ENCODE measurements at regions not wholly inside any gene's neighbourhood (a gene's known extent, or its start where the extent isn't known, plus 50 kb on each side); places are given as distances from the start of the nearest gene placed in this dataset.

- DNase-seq: peak; percentile 2
Observed at GRCh38 chr7:95718577-95719410, 53.6 kb upstream of the DYNC1I1 start.

GRCh38 chr7:95716357-95717122 is 55.8 kb upstream of the DYNC1I1 start:
- no peak for DNase-seq

- no peak for DNase-seq
Observed at GRCh38 chr7:95715274-95715673, 57.1 kb upstream of the DYNC1I1 start.

GRCh38 chr7:95710711-95711110 is 61.6 kb upstream of the DYNC1I1 start:
- DNase-seq: no peak

- no peak for DNase-seq
Observed at GRCh38 chr7:95700917-95701316, 71.4 kb upstream of the DYNC1I1 start.

GRCh38 chr7:95694334-95694733 is 78.0 kb upstream of the DYNC1I1 start:
- DNase-seq: no peak

- DNase-seq: no peak
Observed at GRCh38 chr7:95693551-95694333, 78.6 kb upstream of the DYNC1I1 start.

GRCh38 chr7:95691464-95691863 is 80.9 kb upstream of the DYNC1I1 start:
- no peak for DNase-seq

- peak; percentile 46 for DNase-seq
Observed at GRCh38 chr7:95690367-95690947, 81.9 kb upstream of the DYNC1I1 start.

GRCh38 chr7:95688931-95689495 is 83.3 kb upstream of the DYNC1I1 start:
- DNase-seq: no peak

GRCh38 chr7:95687759-95688343 is 84.5 kb upstream of the DYNC1I1 start:
- DNase-seq: peak; percentile 10

- DNase-seq: peak; percentile 19
Observed at GRCh38 chr7:95686109-95686508, 86.2 kb upstream of the DYNC1I1 start.

- no peak for DNase-seq
Observed at GRCh38 chr7:95684505-95684904, 87.8 kb upstream of the DYNC1I1 start.

GRCh38 chr7:95684037-95684436 is 87.7 kb upstream of the PDK4 start:
- no peak for DNase-seq

- no peak for DNase-seq
Observed at GRCh38 chr7:95682913-95683312, 86.6 kb upstream of the PDK4 start.

- DNase-seq: no peak
Observed at GRCh38 chr7:95676691-95677090, 80.4 kb upstream of the PDK4 start.

- no peak for DNase-seq
Observed at GRCh38 chr7:95675632-95676031, 79.3 kb upstream of the PDK4 start.

GRCh38 chr7:95675016-95675415 is 78.7 kb upstream of the PDK4 start:
- no peak for DNase-seq

- DNase-seq: no peak
Observed at GRCh38 chr7:95674101-95674500, 77.8 kb upstream of the PDK4 start.

GRCh38 chr7:95672434-95672833 is 76.1 kb upstream of the PDK4 start:
- no peak for DNase-seq

- no peak for DNase-seq
Observed at GRCh38 chr7:95669513-95669912, 73.2 kb upstream of the PDK4 start.

- DNase-seq: no peak
Observed at GRCh38 chr7:95668504-95669018, 72.2 kb upstream of the PDK4 start.
